ENCODE measurements at regions not wholly inside any gene's neighbourhood (a gene's known extent, or its start where the extent isn't known, plus 50 kb on each side); places are given as distances from the start of the nearest gene placed in this dataset.

DNA sequence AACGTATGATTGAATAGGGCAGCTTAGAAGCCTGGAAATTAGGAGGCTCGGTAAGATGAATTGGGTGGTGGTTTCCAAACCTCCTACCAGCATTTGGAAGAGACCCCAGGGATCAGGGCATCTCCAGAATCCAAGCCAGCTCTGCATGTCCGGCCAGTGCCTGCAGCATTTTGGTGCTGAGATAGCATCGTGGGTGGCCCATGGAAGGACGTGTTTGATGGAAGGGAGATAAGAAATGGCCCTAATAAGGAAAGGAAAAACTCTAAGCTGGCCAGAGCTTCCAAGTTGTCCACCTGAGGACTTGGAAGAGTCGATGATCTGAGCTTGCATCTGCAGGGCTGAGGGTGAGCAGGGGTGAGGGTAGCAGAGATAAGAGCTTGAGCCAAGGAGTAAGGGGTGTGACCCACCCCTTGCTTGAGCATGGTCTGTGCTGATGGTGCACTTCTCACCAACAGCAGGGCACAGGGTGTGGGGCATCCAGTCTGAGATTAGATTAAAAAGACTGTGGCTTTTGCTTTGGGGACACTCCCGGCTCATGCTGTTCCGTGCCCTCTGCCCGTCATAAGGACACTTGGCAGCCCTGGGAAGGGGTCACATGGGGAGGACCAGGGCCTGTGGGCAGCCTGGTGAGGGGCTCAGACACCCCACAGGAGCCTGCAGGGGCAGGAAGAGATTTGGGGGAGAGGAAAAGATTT lies 213.2 kb downstream of the ERMARD start:
- no peak for DNase-seq (ENCODE audit: low spot score)

DNA sequence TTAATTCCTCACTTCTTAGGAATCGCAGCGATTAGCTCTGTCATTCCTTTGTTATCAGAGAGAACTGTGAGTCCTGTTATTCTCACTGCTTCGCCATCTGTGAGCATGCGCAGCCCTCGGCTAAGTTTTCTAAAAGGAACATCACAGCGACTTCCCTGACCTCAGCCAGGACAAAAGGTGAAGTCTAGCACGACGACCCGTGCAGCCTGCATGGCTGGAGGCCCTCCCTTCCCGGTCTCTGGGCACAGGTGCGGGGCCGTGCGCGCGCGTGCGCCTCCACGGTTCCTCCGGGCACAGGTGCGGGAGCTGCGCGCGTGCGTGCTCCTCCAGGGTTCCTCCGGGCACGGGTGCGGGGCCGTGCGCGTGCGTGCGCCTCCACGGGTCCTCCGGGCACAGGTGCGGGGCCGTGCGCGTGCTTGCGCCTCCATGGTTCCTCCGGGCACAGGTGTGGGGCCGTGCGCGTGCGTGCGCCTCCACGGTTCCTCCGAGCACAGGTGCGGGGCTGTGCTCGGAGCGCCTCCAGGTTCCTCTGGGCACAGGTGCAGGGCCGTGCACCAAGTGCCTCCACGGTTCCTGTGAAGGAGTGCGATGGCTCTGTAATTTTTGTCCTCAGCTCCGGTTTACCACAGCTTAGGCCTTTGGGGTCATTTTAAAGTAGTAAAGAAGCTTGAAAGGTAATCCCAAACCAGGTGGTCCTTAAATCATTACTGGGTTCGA lies 212.3 kb downstream of the ERMARD start:
- no peak for DNase-seq (ENCODE audit: low spot score)

DNA sequence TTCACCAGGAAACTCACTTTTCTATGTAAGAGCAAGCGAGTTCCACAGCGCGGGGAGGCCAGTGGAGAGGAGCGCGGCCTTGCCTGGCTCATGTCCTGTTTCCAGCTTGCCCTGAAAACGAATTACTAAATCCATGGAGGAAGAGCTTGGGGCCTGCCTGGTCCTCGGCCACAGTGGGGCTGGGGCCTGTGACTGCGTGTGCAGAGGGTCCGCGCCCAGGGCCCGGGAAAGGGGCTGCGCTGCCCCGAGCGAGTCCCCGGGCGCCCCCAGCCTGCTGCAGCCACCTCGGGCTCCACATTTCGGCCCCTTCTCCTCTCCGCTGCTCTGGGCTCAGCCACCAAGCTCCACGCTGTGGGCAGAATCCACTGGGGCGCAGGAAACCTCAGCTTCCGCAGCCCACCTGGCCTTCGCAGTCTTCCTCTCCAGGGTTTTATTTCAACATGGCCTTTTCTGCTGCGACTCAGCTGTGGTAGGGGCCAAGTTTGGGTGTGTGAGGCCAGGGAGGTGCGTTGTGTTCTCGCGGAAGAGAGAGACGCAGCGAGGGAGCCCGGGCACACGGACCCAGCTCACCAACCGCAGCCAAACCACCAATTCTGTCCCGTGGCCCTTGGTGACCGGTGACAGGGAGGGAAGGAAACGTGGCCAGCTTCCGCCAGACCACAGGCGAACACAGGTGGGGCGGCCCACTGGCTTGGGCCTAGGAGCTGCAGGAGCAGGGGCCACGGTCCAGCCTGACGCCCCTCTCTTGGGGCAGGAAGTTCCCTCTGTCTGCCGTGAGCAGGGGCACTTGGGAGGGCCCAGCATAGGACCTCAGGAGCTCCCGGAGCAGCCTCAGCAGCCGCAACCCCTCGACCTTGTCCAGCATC lies 211.4 kb downstream of the ERMARD start:
- DNase-seq (ENCODE audit: low spot score): no peak

DNA sequence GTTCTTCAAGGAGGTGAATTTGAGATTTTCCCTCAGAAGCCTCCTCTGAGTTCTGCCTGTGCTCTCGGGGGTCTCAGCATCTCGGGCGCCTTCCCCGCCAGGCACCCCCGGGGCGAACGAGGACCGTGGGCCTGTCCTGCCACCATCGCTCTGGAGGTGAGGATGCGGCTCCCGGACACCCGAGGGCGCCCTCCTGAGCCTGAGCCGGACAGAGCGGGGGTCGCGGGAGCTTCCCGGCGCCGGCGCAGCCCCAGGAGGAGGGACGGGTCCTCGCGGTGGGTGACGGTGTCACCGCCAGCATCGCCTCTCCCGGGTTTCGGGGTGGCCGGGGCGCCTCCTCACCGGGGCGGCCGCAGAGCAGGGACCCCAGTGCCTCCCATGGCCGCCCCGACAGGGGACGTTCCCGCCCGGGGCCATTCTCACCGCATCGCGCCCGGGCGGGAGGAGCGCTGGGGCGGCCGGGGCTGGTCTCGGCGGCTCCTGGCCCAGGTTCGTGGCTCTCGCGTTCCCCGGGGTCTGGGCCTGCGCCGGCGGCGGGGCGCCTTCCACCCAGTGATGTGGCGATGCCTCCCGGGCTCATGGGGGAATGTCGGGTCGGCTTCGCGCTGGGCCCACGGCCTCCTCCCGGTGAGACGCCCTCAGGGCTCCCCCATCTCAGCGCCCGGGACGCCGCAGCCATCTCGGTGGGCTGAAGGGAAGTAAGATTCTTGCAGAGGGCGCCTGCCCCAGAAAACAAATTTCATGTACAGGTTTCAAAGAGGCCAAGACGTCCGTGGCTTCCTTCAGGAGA lies 210.5 kb downstream of the ERMARD start:
- DNase-seq (ENCODE audit: low spot score): no peak

DNA sequence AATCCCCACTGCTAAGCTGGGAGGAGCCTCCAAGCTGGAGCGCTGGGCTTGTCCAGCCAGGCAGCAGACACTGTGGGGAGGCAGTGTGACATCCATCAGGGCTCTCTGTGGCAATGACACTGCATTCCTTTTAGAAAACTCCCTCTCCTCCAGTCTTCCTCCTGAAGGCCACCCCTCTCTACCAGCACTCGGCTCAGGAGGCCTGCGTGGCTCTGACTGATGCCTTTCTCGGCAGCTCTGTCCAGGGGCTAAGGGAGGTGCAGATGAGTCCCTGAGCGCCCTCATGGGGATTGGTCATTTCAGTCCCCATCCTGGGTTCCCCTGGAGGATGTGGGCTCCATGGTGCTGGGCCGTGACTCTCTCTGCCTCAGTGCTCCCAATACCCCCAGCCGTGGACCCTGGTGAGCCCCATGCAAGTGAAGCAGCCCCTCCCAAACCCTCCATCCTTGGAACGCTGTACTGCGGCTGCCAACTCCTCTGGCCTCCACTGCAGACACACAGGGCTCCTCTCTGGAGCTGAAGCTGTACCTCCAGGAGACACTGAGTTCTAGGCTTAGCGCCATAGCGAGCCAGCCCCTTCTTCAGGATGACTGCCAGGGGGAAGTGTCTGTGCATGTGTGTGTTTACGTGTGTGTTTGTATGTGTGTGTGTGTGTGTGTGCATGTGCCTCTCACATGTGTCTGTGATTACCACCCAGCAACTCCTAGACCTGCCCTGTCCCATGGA lies 209.6 kb downstream of the ERMARD start:
- DNase-seq (ENCODE audit: low spot score): no peak

GRCh38 chr6:169960521-169960885 lies 209.1 kb downstream of the ERMARD start:
- DNase-seq (ENCODE audit: low spot score): no peak

- DNase-seq (ENCODE audit: low spot score): no peak
Measured at GRCh38 chr6:169960003-169960344, 208.6 kb downstream of the ERMARD start.

- no peak for DNase-seq (ENCODE audit: low spot score)
Measured at GRCh38 chr6:169959136-169960002, 207.9 kb downstream of the ERMARD start.

- DNase-seq (ENCODE audit: low spot score): no peak
Measured at GRCh38 chr6:169958510-169958909, 207.1 kb downstream of the ERMARD start.

GRCh38 chr6:169957351-169957963 lies 206.0 kb downstream of the ERMARD start:
- no peak for DNase-seq (ENCODE audit: low spot score)

- no peak for DNase-seq (ENCODE audit: low spot score)
Measured at GRCh38 chr6:169956580-169956979, 205.2 kb downstream of the ERMARD start.

DNA sequence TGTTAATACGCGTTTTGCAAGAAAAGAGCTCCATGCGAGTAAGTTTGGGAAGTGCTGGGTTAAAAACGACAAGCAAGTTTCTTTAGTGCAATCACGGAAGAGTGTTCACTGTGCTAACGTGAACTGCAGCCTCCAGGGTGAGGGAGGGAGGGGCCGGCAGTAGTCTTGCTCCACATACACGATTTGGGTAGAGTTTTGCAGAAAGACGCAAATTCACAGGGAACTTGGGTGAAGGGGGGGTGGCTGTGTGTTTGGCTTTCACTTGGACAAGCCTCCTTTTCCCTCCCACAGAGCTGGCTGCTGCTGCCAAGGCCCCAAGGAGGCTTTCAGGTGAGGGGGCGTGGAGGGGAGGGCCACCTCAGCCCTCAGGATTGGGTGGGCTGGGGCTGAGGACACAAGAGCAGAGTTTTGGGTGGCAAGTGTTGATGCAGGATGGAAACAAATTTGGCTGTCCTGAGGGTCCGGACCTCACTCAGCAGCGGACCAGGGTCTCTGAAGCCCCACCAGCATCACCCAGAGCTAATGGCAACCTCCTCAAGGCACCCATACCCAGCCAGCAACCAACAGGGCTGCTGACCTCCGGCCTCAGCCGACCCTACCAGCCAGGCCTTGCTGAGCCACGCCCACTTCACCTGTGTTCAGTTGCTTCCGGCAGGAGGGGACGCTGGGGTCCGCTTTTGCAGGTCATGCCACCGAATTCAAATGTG lies 204.5 kb downstream of the ERMARD start:
- DNase-seq (ENCODE audit: low spot score): no peak

GRCh38 chr6:169954977-169955376 lies 203.6 kb downstream of the ERMARD start:
- no peak for DNase-seq (ENCODE audit: low spot score)

DNA sequence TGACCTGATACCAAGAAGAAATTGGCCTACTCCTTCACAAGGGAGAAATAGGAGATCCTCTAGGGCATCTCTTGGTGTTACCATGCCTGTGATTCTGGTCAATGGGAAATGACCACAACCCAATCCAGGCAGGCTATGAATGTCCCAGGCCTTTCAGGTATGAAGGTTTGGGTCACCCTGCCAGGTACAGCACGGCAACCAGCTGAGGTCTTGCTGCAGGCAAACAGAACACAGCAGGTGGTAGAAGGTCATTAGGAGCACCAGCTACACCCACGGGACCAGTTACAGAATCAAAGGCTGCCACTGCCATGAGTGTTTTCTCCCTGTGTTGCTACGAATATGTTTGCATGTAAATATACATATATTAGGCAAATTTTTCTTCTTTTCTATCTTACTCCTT lies 202.3 kb downstream of the ERMARD start:
- DNase-seq (ENCODE audit: low spot score): no peak

GRCh38 chr6:169950558-169950957 lies 199.1 kb downstream of the ERMARD start:
- DNase-seq (ENCODE audit: low spot score): no peak

- no peak for DNase-seq (ENCODE audit: low spot score)
Measured at GRCh38 chr6:169949511-169950097, 198.2 kb downstream of the ERMARD start.

DNA sequence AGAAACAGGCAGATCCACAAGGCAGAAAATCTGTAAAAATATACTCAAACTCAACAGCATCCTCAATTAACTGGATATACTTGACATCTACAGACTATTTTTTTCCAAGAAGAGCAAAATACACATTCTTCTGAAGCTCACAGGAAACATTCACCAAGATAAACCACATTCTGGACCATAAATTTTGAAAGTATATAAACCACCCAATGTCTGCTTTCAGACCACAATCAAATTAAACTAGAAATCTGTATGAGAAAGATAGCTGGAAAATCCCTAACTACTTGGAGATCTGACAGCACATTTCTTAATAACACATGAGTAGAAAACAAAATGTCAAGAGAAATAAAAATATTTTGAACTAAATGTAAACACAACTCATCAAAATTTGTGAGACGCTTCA lies 195.5 kb downstream of the ERMARD start:
- DNase-seq (ENCODE audit: low spot score): no peak

- DNase-seq (ENCODE audit: low spot score): no peak
Measured at GRCh38 chr6:169945117-169945516, 193.7 kb downstream of the ERMARD start.

DNA sequence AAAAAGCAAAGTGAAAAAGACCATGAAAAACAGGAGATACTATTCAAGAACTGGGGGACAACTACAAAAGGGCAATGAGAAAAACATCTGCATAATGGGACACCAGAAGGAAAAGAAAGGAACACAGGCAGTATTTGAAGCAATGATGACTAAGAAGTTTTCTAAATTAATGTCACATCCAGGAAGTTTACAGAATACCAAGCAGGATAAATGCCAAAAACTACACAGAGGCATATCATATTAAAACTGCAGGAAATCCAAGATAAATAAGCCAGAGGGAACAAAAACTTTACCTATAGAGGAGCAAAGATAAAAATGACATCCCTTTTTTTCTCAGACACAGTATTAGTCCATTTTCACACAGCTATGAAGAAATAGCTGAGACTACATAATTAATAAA lies 193.0 kb downstream of the ERMARD start:
- no peak for DNase-seq (ENCODE audit: low spot score)
